ENCODE measurements at regions not wholly inside any gene's neighbourhood (a gene's known extent, or its start where the extent isn't known, plus 50 kb on each side); places are given as distances from the start of the nearest gene placed in this dataset.

DNA sequence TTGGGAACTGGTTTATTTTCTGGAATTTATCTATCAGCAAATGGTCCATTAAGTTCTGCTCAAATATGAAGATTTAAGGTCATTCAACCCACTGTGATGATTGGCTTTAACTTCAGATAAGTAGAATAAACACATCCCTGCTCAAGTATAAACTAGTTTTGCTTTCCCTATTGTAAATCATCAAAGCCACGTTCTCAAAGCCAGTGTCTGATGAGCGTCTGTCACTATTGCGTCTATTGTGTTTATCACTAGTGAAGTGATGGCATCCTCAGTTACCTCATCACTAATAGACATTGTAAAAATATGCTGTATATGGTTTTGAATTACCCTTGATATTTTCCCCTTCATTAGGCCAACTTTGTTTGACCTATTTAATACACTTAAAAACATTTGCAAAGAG lies 351.3 kb downstream of the BCAT1 start:
- TF ChIP-seq CTCF (IDR thresholded peaks at IDR 0.05; ENCODE audit: poor library complexity, severe bottlenecking) (no peak), MXI1 (conservative IDR thresholded peaks at IDR 0.05; ENCODE audit: poor library complexity, severe bottlenecking) (no peak)
- TF ChIP-seq, protein P1, sequence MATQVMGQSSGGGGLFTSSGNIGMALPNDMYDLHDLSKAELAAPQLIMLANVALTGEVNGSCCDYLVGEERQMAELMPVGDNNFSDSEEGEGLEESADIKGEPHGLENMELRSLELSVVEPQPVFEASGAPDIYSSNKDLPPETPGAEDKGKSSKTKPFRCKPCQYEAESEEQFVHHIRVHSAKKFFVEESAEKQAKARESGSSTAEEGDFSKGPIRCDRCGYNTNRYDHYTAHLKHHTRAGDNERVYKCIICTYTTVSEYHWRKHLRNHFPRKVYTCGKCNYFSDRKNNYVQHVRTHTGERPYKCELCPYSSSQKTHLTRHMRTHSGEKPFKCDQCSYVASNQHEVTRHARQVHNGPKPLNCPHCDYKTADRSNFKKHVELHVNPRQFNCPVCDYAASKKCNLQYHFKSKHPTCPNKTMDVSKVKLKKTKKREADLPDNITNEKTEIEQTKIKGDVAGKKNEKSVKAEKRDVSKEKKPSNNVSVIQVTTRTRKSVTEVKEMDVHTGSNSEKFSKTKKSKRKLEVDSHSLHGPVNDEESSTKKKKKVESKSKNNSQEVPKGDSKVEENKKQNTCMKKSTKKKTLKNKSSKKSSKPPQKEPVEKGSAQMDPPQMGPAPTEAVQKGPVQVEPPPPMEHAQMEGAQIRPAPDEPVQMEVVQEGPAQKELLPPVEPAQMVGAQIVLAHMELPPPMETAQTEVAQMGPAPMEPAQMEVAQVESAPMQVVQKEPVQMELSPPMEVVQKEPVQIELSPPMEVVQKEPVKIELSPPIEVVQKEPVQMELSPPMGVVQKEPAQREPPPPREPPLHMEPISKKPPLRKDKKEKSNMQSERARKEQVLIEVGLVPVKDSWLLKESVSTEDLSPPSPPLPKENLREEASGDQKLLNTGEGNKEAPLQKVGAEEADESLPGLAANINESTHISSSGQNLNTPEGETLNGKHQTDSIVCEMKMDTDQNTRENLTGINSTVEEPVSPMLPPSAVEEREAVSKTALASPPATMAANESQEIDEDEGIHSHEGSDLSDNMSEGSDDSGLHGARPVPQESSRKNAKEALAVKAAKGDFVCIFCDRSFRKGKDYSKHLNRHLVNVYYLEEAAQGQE (IDR thresholded peaks at IDR 0.05; ENCODE audit: borderline replicate concordance) = no peak
